Neural cell (in vitro differentiated cells): ENCODE measurements at regions not wholly inside any gene's neighbourhood (a gene's known extent, or its start where the extent isn't known, plus 50 kb on each side); places are given as distances from the start of the nearest gene placed in this dataset.

ENCODE experiments used
- EP300 ChIP-seq: fragments of 450-650 bp; conservative IDR thresholded peaks from 2 replicates; pipeline ENCODE4 v1.6.1; 2014; ENCODE audit warnings: antibody characterized with exemption, mild to moderate bottlenecking, moderate library complexity; ENCODE audit not compliant: poor library complexity, severe bottlenecking
- EZH2 ChIP-seq: fragments of 200-600, 300-800 bp; shearing (Covaris generic), sonication (generic); IDR thresholded peaks from 2 replicates; pipeline ENCODE4 v1.6.1; 2014; ENCODE audit warnings: antibody characterized with exemption, low read length, borderline replicate concordance, mild to moderate bottlenecking; ENCODE audit not compliant: insufficient read depth, poor library complexity, severe bottlenecking
- MXI1 ChIP-seq: fragments of 450-650 bp; conservative IDR thresholded peaks from 2 replicates; pipeline ENCODE4 v1.6.1; 2014; ENCODE audit warnings: antibody characterized with exemption, mild to moderate bottlenecking; ENCODE audit not compliant: poor library complexity, severe bottlenecking
- POLR2AphosphoS5 ChIP-seq: IDR thresholded peaks from 2 replicates; pipeline ENCODE4 v1.6.1; 2012
- RAD21 ChIP-seq: fragments of 450-650 bp; conservative IDR thresholded peaks from 2 replicates; pipeline ENCODE4 v1.6.1; 2014; ENCODE audit warnings: antibody characterized with exemption, mild to moderate bottlenecking, moderate library complexity
- SMC3 ChIP-seq: fragments of 450-650 bp; conservative IDR thresholded peaks from 2 replicates; pipeline ENCODE4 v1.6.1; 2014; ENCODE audit warnings: antibody characterized with exemption, mild to moderate bottlenecking, moderate library complexity; ENCODE audit not compliant: poor library complexity
- TF ChIP-seq, protein P1 (sequence below): fragments of 450-650 bp; IDR thresholded peaks from 2 replicates; pipeline ENCODE4 v1.5.1; 2014; ENCODE audit warnings: antibody characterized with exemption, mild to moderate bottlenecking, moderate library complexity; ENCODE audit not compliant: poor library complexity, severe bottlenecking
- TF ChIP-seq, protein P2 (sequence below): IDR thresholded peaks from 2 replicates; pipeline ENCODE4 v1.6.1; 2012; ENCODE audit warnings: borderline replicate concordance

DNA sequence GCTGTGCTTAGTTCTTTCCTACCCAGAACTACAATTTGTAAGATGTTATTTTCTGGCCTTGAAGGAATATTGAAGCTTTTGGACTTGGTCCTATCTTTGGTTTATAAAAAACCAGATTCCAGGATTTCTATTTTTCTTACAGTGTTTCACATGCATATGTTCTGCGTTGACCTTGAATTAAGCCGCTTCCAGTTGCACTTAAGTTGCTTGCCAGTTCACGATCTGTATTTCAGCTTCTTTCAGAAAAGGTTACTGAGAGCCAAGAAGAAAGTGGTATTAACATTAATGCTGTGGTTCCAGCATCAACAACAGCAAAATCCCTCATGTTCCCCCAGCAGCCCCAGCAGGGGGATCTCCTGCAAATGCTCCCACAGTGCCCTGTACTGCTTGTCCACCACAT lies 156.4 kb upstream of the ADAMTS16 start:
- TF ChIP-seq, protein P1, sequence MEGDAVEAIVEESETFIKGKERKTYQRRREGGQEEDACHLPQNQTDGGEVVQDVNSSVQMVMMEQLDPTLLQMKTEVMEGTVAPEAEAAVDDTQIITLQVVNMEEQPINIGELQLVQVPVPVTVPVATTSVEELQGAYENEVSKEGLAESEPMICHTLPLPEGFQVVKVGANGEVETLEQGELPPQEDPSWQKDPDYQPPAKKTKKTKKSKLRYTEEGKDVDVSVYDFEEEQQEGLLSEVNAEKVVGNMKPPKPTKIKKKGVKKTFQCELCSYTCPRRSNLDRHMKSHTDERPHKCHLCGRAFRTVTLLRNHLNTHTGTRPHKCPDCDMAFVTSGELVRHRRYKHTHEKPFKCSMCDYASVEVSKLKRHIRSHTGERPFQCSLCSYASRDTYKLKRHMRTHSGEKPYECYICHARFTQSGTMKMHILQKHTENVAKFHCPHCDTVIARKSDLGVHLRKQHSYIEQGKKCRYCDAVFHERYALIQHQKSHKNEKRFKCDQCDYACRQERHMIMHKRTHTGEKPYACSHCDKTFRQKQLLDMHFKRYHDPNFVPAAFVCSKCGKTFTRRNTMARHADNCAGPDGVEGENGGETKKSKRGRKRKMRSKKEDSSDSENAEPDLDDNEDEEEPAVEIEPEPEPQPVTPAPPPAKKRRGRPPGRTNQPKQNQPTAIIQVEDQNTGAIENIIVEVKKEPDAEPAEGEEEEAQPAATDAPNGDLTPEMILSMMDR, result no peak
- TF ChIP-seq EZH2, result no peak
- TF ChIP-seq POLR2AphosphoS5, result no peak
- no peak for TF ChIP-seq RAD21
- no peak for TF ChIP-seq EP300
- TF ChIP-seq, protein P2, sequence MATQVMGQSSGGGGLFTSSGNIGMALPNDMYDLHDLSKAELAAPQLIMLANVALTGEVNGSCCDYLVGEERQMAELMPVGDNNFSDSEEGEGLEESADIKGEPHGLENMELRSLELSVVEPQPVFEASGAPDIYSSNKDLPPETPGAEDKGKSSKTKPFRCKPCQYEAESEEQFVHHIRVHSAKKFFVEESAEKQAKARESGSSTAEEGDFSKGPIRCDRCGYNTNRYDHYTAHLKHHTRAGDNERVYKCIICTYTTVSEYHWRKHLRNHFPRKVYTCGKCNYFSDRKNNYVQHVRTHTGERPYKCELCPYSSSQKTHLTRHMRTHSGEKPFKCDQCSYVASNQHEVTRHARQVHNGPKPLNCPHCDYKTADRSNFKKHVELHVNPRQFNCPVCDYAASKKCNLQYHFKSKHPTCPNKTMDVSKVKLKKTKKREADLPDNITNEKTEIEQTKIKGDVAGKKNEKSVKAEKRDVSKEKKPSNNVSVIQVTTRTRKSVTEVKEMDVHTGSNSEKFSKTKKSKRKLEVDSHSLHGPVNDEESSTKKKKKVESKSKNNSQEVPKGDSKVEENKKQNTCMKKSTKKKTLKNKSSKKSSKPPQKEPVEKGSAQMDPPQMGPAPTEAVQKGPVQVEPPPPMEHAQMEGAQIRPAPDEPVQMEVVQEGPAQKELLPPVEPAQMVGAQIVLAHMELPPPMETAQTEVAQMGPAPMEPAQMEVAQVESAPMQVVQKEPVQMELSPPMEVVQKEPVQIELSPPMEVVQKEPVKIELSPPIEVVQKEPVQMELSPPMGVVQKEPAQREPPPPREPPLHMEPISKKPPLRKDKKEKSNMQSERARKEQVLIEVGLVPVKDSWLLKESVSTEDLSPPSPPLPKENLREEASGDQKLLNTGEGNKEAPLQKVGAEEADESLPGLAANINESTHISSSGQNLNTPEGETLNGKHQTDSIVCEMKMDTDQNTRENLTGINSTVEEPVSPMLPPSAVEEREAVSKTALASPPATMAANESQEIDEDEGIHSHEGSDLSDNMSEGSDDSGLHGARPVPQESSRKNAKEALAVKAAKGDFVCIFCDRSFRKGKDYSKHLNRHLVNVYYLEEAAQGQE, result no peak
- TF ChIP-seq SMC3, result no peak
- no peak for TF ChIP-seq MXI1
